ENCODE measurements at regions not wholly inside any gene's neighbourhood (a gene's known extent, or its start where the extent isn't known, plus 50 kb on each side); places are given as distances from the start of the nearest gene placed in this dataset.
"Not testable (repeated sequence)": the region's sequence is repeated elsewhere in the genome, so short reads cannot be mapped to it uniquely, and the experiment has no call there.

GRCh38 chr4:151541389-151542071 is 132.6 kb downstream of the FHIP1A start:
- peak; percentile 75 for DNase-seq (ENCODE audit: low read depth)
- TF ChIP-seq CTCF (IDR thresholded peaks at IDR 0.05; ENCODE audit: low read length, missing control alignments) = no peak
- H3K4me3 ChIP-seq (replicated peaks; ENCODE audit: low read depth, low read length) = no peak overlapping the region

- TF ChIP-seq CTCF (IDR thresholded peaks at IDR 0.05; ENCODE audit: low read length, missing control alignments) = no peak
- H3K4me3 ChIP-seq (replicated peaks; ENCODE audit: low read depth, low read length) = no peak overlapping the region
- DNase-seq (ENCODE audit: low read depth) = no peak
These were observed 139.7 kb downstream of the FHIP1A start for GRCh38 chr4:151548708-151549107.

GRCh38 chr4:151549378-151549777 is 140.4 kb downstream of the FHIP1A start:
- not testable (repeated sequence) for H3K4me3 ChIP-seq (replicated peaks; ENCODE audit: low read depth, low read length); DNase-seq (ENCODE audit: low read depth)

- no peak overlapping the region for H3K4me3 ChIP-seq (replicated peaks; ENCODE audit: low read depth, low read length)
- no peak for TF ChIP-seq CTCF (IDR thresholded peaks at IDR 0.05; ENCODE audit: low read length, missing control alignments)
- DNase-seq (ENCODE audit: low read depth) = no peak
These were observed 144.9 kb downstream of the FHIP1A start for GRCh38 chr4:151553874-151554273.

- TF ChIP-seq CTCF (IDR thresholded peaks at IDR 0.05; ENCODE audit: low read length, missing control alignments) = no peak
- no peak for DNase-seq (ENCODE audit: low read depth)
- H3K4me3 ChIP-seq (replicated peaks; ENCODE audit: low read depth, low read length) = no peak overlapping the region
These were observed 146.4 kb downstream of the FHIP1A start for GRCh38 chr4:151555151-151555945.

DNA sequence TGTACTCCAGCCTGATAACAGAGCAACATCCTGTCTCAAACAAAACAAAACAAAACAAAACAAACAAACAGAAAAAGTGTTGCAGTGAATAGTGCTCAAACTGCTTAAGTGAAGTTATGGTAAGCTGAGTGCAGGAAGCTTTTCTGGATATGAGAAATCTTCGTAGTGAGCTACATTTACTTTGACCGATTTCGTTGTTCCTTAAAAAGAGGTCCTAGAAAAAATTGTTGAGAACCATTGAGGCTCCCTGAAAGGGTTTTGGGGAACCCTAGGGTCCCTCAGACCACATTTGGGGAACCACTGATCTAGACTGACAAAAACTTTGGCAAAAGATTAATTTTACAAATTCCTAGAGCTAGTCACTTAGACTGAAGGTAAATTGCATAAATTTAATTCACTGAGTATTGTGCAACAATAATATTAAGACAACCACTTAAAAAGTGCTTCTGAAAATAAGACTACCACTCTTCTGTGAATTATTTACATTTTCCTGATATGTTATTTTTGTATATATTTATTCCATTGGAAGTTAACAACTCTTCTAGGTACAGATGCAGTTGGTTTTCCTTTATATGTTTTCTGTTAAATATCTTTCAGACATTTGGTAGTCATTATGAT is 149.6 kb downstream of the FHIP1A start:
- H3K4me3 ChIP-seq (replicated peaks; ENCODE audit: low read depth, low read length) = no peak overlapping the region
- no peak for DNase-seq (ENCODE audit: low read depth)
- no peak for TF ChIP-seq CTCF (IDR thresholded peaks at IDR 0.05; ENCODE audit: low read length, missing control alignments)

GRCh38 chr4:151559595-151559994 is 150.6 kb downstream of the FHIP1A start:
- H3K4me3 ChIP-seq (replicated peaks; ENCODE audit: low read depth, low read length) = no peak overlapping the region
- no peak for DNase-seq (ENCODE audit: low read depth)
- no peak for TF ChIP-seq CTCF (IDR thresholded peaks at IDR 0.05; ENCODE audit: low read length, missing control alignments)
